ENCODE measurements at regions not wholly inside any gene's neighbourhood (a gene's known extent, or its start where the extent isn't known, plus 50 kb on each side); places are given as distances from the start of the nearest gene placed in this dataset.

GRCh38 chr15:79492065-79492464 lies 59.9 kb downstream of the MINAR1 start:
- DNase-seq (ENCODE audit: extremely low spot score): no peak
- ChIA-PET CTCF (interaction anchor here (1.0 kb wide), 1 partner anchor 23 kb away, joined by 3 read pairs; no protein-coding TSS in a partner anchor), POLR2A (no interaction called here)

GRCh38 chr15:79494384-79494909 lies 62.3 kb downstream of the MINAR1 start:
- POLR2A ChIA-PET: no interaction called here
- CTCF ChIA-PET: no interaction called here
- DNase-seq (ENCODE audit: extremely low spot score): no peak
- TF ChIP-seq, protein P1, sequence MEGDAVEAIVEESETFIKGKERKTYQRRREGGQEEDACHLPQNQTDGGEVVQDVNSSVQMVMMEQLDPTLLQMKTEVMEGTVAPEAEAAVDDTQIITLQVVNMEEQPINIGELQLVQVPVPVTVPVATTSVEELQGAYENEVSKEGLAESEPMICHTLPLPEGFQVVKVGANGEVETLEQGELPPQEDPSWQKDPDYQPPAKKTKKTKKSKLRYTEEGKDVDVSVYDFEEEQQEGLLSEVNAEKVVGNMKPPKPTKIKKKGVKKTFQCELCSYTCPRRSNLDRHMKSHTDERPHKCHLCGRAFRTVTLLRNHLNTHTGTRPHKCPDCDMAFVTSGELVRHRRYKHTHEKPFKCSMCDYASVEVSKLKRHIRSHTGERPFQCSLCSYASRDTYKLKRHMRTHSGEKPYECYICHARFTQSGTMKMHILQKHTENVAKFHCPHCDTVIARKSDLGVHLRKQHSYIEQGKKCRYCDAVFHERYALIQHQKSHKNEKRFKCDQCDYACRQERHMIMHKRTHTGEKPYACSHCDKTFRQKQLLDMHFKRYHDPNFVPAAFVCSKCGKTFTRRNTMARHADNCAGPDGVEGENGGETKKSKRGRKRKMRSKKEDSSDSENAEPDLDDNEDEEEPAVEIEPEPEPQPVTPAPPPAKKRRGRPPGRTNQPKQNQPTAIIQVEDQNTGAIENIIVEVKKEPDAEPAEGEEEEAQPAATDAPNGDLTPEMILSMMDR (IDR thresholded peaks at IDR 0.05; ENCODE audit: control extremely low read depth, extremely low read depth, low read depth, missing control alignments): no peak

More at GRCh38 chr15:79492065-79492464, 59.9 kb downstream of the MINAR1 start:
- TF ChIP-seq, protein P1 (IDR thresholded peaks at IDR 0.05; ENCODE audit: control extremely low read depth, extremely low read depth, low read depth, missing control alignments): no peak

DNA sequence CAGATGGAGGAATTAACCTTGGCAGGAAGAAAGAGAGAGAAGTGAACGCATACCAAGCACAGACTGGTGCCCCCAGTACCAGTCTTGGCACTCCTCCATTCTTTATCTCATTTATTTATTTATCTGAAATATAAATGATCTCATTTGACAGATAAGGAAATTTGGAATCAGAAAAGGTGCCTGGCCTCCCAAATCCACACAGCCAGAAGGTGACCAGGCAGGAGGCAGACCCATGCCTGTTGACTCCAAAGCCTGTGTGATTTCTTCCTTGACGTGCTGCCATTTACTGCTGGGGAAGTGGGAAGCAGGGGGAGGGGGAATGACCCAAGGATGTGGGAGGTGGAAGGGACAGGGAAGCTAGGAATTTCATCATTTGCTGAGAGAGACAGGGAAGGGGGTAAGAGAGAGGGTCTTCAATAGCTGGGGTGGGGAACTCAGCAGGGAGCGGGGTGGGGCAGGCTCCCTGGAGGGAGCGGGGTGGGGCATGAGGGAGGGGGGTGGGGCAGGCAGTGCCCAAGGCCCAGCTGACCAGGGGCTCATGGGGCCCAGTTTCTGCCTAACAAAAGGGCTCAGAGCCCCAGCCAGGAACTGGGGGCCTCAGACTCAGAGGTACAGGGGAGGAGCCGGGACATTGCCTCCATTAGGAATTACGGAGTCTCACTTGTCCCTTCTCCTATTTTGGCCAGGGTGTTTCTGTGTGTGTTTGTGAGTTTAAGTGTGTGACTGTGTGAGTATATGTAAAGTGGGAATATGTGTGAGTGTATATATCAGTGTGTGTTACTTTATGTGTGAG lies 63.0 kb downstream of the MINAR1 start:
- CTCF ChIA-PET: no interaction called here
- TF ChIP-seq, protein P1 (IDR thresholded peaks at IDR 0.05; ENCODE audit: control extremely low read depth, extremely low read depth, low read depth, missing control alignments): no peak
- no peak for DNase-seq (ENCODE audit: extremely low spot score)
- POLR2A ChIA-PET: no interaction called here

DNA sequence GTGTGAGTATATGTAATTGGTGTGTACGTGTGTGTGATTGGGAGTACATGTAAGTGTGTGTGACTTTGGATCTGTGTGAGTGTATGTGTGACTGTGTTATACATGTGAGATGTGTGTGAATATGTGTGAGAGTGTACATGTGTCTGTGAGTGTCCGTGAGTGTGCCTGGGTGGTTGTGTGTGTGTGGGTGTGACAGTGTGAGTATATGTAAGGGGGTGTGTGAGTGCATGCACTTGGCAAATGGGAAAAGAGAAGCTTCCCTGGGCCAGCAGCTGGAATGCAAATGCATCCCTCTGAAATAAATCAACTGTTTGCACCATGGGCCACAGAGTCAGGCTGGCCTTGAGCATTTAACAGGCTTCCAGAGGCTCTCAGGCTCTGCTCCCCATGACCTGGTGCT lies 63.6 kb downstream of the MINAR1 start:
- TF ChIP-seq, protein P1 (IDR thresholded peaks at IDR 0.05; ENCODE audit: control extremely low read depth, extremely low read depth, low read depth, missing control alignments): no peak
- ChIA-PET POLR2A (no interaction called here), CTCF (no interaction called here)
- DNase-seq (ENCODE audit: extremely low spot score): no peak

DNA sequence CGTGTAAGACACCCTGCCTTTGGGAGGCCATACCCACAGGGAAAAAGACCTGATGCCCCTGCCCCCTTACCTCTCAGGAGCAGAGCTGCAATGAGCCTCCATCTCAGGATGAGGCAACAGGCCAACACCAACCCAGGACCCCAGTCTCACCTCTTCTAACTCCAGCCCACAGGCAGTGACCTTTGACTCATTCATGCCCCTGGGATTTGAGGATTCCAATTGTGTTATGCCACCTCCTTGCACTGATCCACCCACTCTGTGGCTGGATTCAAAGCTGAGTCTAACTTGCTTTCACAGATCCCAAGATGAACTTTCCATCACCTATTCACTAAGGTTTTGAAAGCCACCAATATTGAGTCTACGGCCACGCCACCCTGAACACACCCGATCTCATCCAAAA lies 64.7 kb downstream of the MINAR1 start:
- POLR2A ChIA-PET: no interaction called here
- DNase-seq (ENCODE audit: extremely low spot score): no peak
- TF ChIP-seq, protein P1 (IDR thresholded peaks at IDR 0.05; ENCODE audit: control extremely low read depth, extremely low read depth, low read depth, missing control alignments): no peak
- CTCF ChIA-PET: no interaction called here

DNA sequence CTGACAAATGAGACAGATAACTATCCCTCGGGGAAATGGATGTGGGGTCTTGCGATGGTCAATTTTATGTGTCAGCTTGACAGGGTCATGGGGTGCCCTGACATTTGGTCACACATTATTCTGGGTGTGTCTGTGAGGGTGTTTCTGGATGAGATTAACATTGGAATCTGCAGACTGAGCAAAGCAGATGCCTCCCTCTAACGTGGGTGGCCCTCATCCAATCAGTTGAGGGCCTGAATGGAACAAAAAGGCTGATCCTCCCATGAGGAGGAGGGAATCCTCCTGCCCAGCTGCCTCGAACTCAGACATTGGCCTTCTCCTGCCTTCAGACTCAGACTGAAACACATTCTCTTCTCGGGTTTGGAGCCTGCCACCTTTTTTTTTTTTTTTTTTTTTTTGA lies 69.0 kb downstream of the MINAR1 start:
- DNase-seq (ENCODE audit: extremely low spot score): no peak
- TF ChIP-seq, protein P1 (IDR thresholded peaks at IDR 0.05; ENCODE audit: control extremely low read depth, extremely low read depth, low read depth, missing control alignments): no peak
- ChIA-PET POLR2A (no interaction called here), CTCF (interaction anchor here (1.1 kb wide), 1 partner anchor 119 kb away, joined by 3 read pairs; no protein-coding TSS in a partner anchor)
